Mucosa of descending colon (tissue), 3 donors: ENCODE measurements at regions not wholly inside any gene's neighbourhood (a gene's known extent, or its start where the extent isn't known, plus 50 kb on each side); places are given as distances from the start of the nearest gene placed in this dataset.
"Not testable (repeated sequence)": the region's sequence is repeated elsewhere in the genome, so short reads cannot be mapped to it uniquely, and the experiment has no call there.

Source experiments
- ATAC-seq: fragments of 200-7000 bp; cut with Tn5 transposase; one replicate; pipeline ENCODE4 v1.9.1; 2020; ENCODE audit warnings: mild to moderate bottlenecking, moderate library complexity
- DNase-seq, 3 donors: peaks; one replicate each; pipeline ENCODE4 v3.0.0-alpha.2; 2020
- H3K36me3 ChIP-seq: fragments of 200-600 bp; one replicate; pipeline ENCODE4 v1.8.0; 2021; ENCODE audit warnings: low read depth, mild to moderate bottlenecking
- H3K4me1 ChIP-seq: fragments of 200-600 bp; one replicate; pipeline ENCODE4 v1.8.0; 2021; ENCODE audit warnings: low read depth, mild to moderate bottlenecking
- H3K4me3 ChIP-seq: fragments of 200-600 bp; one replicate; pipeline ENCODE4 v1.8.0; 2021; ENCODE audit warnings: mild to moderate bottlenecking
- H3K9me3 ChIP-seq: fragments of 200-600 bp; one replicate; pipeline ENCODE4 v1.8.0; 2021; ENCODE audit warnings: mild to moderate bottlenecking
- CTCF ChIP-seq: fragments of 200-600 bp; IDR thresholded peaks from one replicate; pipeline ENCODE4 v1.8.0; 2022; ENCODE audit warnings: antibody characterized with exemption, mild to moderate bottlenecking
- intact Hi-C, 2 donors: fragments of 100-400 bp; cut with DNase I in 1 of 2; cut with micrococcal nuclease in 1 of 2; formaldehyde crosslinking; loops; one replicate each; pipeline versions ENCODE4 v1.11.0 to v1.11.1; 2022; cut with DNase I, micrococcal nuclease
- donor health status: DM: no; HTN: no; CAD: no; lungs with moderate emphysema.
- donor health status: DM: no; HTN: no; CAD: no.
- donor health status: DM: no; HTN: yes; CAD: no.

DNA sequence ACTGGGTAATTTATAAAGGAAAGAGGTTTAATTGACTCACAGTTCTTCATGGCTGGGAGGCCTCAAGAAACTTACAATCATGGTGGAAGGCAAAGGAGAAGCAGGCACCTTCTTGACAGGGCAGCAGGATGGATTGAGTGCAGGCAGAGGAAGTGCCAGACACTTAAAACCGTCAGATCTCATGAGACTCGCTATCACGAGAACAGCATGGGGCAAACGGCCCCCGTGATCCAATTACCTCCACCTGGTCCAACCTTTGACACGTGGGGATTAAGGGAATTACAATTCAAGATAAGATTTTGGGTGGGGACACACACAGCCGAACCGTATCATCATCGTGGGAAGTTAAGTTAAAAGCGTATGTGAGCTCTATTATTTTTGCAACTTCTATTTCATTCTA lies 71.4 kb upstream of the SYN3 start:
- intact Hi-C loops = no loop called here
- Histone ChIP-seq H3K4me1 (no peaks in the 10 kb centered on the region), H3K36me3 (no peaks in the 10 kb centered on the region), H3K4me3 (no peak overlapping the region), H3K9me3 (no peaks in the 10 kb centered on the region)
- no peak for TF ChIP-seq CTCF
- DNase-seq (no peak), ATAC-seq (no peak)

DNA sequence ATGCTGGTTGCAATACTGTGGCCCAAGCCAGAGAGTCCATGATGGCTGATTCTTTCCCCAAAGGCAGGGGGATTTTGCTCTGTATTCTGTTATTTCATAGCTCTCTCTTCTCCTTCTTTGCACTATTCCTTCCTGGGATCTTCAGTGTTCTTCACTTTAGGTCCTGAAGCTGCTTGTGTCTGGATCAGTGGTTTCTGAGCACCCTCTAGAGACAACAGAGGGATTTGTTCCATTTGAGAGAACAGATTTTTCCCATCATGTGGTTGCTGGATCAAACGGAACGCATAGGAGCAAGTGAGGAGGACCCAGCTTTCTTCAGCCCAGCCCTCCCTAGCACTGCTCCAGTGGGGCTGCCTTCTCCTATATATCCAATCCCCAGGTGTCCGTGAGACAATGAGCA lies 68.7 kb upstream of the SYN3 start:
- Histone ChIP-seq H3K36me3 (no peaks in the 10 kb centered on the region), H3K4me1 (no peaks in the 10 kb centered on the region), H3K9me3 (no peaks in the 10 kb centered on the region), H3K4me3 (no peak overlapping the region)
- TF ChIP-seq CTCF = no peak
- no peak for DNase-seq
- ATAC-seq = no peak
- intact Hi-C loops = no loop called here

DNA sequence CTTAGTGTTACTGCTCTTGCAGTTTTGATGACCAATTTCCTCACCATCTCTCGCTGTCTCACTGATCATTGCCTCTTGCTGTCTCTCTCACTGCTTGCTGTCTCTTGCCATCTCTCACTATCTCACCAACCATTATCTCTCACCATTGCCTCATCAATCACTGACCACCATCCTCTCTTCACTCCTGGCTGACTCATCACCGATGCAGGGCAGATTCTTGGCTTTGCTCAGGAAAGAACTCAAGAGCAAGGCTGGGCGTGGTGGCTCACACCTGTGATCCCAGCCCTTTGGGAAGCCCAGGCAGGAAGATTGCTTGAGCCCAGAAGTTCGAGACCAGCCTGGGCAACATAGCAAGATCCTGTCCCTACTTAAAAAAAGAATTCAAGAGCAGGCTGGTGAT lies 66.3 kb upstream of the SYN3 start:
- no peak for TF ChIP-seq CTCF
- Histone ChIP-seq H3K9me3 (no peaks in the 10 kb centered on the region), H3K36me3 (no peaks in the 10 kb centered on the region), H3K4me3 (no peak overlapping the region), H3K4me1 (no peaks in the 10 kb centered on the region)
- intact Hi-C loops = no loop called here
- no peak for DNase-seq
- ATAC-seq = no peak

DNA sequence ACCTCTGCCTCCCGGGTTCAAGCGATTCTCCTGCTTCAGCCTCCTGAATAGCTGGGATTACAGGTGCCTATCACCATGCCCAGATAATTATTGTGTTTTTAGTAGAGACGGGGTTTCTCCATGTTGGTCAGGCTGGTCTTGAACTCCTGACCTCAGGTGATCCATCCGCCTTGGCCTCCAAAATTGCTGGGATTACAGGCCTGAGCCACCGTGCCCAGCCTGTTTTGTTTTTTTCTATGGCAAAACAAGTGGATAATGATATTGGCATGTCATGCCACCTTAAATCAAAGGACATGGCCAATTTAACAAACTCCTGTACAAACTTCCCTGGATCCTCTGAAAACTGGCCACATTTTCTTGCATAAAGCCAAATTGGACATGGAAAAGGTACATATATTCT lies 64.3 kb upstream of the SYN3 start:
- not testable (repeated sequence) for DNase-seq

GRCh38 chr22:33119044-33119443 lies 60.9 kb upstream of the SYN3 start:
- no peaks in the 10 kb centered on the region for H3K4me1 ChIP-seq
- no peaks in the 10 kb centered on the region for H3K9me3 ChIP-seq
- H3K36me3 ChIP-seq = no peaks in the 10 kb centered on the region
- intact Hi-C loops = no loop called here
- no peak for TF ChIP-seq CTCF
- H3K4me3 ChIP-seq = no peak overlapping the region
- no peak for DNase-seq
- ATAC-seq = no peak

More for the DNA sequence above, 64.3 kb upstream of the SYN3 start:
- intact Hi-C loops, ATAC-seq, H3K36me3 ChIP-seq, H3K4me1 ChIP-seq, H3K9me3 ChIP-seq, H3K4me3 ChIP-seq: not testable (repeated sequence)

GRCh38 chr22:33117821-33118220 lies 59.6 kb upstream of the SYN3 start:
- Histone ChIP-seq H3K9me3 (no peaks in the 10 kb centered on the region), H3K36me3 (no peaks in the 10 kb centered on the region), H3K4me3 (no peak overlapping the region), H3K4me1 (no peaks in the 10 kb centered on the region)
- ATAC-seq = no peak
- intact Hi-C loops = no loop called here
- no peak for TF ChIP-seq CTCF
- no peak for DNase-seq
